ENCODE measurements at regions not wholly inside any gene's neighbourhood (a gene's known extent, or its start where the extent isn't known, plus 50 kb on each side); places are given as distances from the start of the nearest gene placed in this dataset.

- H3K27me3 ChIP-seq, result no peaks in the 10 kb centered on the region
- TF ChIP-seq EP300 (IDR thresholded peaks at IDR 0.05), result no peak
- no peak for TF ChIP-seq CTCF (IDR thresholded peaks at IDR 0.05)
- TF ChIP-seq POLR2AphosphoS5 (IDR thresholded peaks at IDR 0.05), result no peak
- TF ChIP-seq POLR2A (IDR thresholded peaks at IDR 0.05), result no peak
- no peak overlapping the region for H3K4me3 ChIP-seq
- H3K27ac ChIP-seq, result no peak overlapping the region
- no peaks in the 10 kb centered on the region for H3K4me1 ChIP-seq
- intact Hi-C loops (cut with DNase I), result no loop called here
- no peaks in the 10 kb centered on the region for H3K36me3 ChIP-seq
- WGBS, 2 donors, result 57 to 58% methylated on average over 4 of the region's 4 CpGs
- DNase-seq, result no peak
- no peaks in the 10 kb centered on the region for H3K9me3 ChIP-seq
Measured at GRCh38 chr10:84891631-84892030, 563.2 kb downstream of the CCSER2 start.

- no peak for DNase-seq
- H3K4me1 ChIP-seq, result no peaks in the 10 kb centered on the region
- WGBS, 2 donors, result 69 to 70% methylated on average over 3 of the region's 3 CpGs
- no peak overlapping the region for H3K4me3 ChIP-seq
- no peak overlapping the region for H3K27ac ChIP-seq
- TF ChIP-seq POLR2AphosphoS5 (IDR thresholded peaks at IDR 0.05), result no peak
- TF ChIP-seq CTCF (IDR thresholded peaks at IDR 0.05), result no peak
- TF ChIP-seq POLR2A (IDR thresholded peaks at IDR 0.05), result no peak
- no peak for TF ChIP-seq EP300 (IDR thresholded peaks at IDR 0.05)
- intact Hi-C loops (cut with DNase I), result no loop called here
- H3K27me3 ChIP-seq, result no peaks in the 10 kb centered on the region
- no peaks in the 10 kb centered on the region for H3K9me3 ChIP-seq
- H3K36me3 ChIP-seq, result no peaks in the 10 kb centered on the region
Measured at GRCh38 chr10:84895541-84895940, 567.2 kb downstream of the CCSER2 start.

- Histone ChIP-seq H3K9me3 (no peaks in the 10 kb centered on the region), H3K36me3 (no peaks in the 10 kb centered on the region), H3K4me1 (no peaks in the 10 kb centered on the region), H3K27me3 (no peaks in the 10 kb centered on the region), H3K4me3 (no peak overlapping the region), H3K27ac (no peak overlapping the region)
- intact Hi-C loops (cut with DNase I), result no loop called here
- no peak for DNase-seq
- TF ChIP-seq POLR2A (IDR thresholded peaks at IDR 0.05), result no peak
- no peak for TF ChIP-seq CTCF (IDR thresholded peaks at IDR 0.05)
- WGBS, 2 donors, result 86 to 88% methylated on average over 2 of the region's 2 CpGs
Measured at GRCh38 chr10:84896909-84897308, 568.5 kb downstream of the CCSER2 start.

- intact Hi-C loops (cut with DNase I), result no loop called here
- 41 to 70% methylated on average over 1 of the region's 1 CpG for WGBS, 2 donors
- no peak for TF ChIP-seq CTCF (IDR thresholded peaks at IDR 0.05)
- no peak for TF ChIP-seq POLR2AphosphoS5 (IDR thresholded peaks at IDR 0.05)
- no peak for TF ChIP-seq EP300 (IDR thresholded peaks at IDR 0.05)
- no peaks in the 10 kb centered on the region for H3K9me3 ChIP-seq
- H3K27ac ChIP-seq, result no peak overlapping the region
- no peaks in the 10 kb centered on the region for H3K36me3 ChIP-seq
- no peak for DNase-seq
- H3K27me3 ChIP-seq, result no peaks in the 10 kb centered on the region
- H3K4me3 ChIP-seq, result no peak overlapping the region
- H3K4me1 ChIP-seq, result no peaks in the 10 kb centered on the region
Measured at GRCh38 chr10:84899268-84899667, 570.9 kb downstream of the CCSER2 start.

GRCh38 chr10:84900141-84900540 is 571.8 kb downstream of the CCSER2 start:
- 80 to 91% methylated on average over 2 of the region's 2 CpGs for WGBS, 2 donors
- no peaks in the 10 kb centered on the region for H3K4me1 ChIP-seq
- no peak overlapping the region for H3K4me3 ChIP-seq
- H3K27ac ChIP-seq, result no peak overlapping the region
- no peaks in the 10 kb centered on the region for H3K36me3 ChIP-seq
- intact Hi-C loops (cut with DNase I), result no loop called here
- no peak for DNase-seq
- no peak for TF ChIP-seq POLR2A (IDR thresholded peaks at IDR 0.05)
- TF ChIP-seq EP300 (IDR thresholded peaks at IDR 0.05), result no peak
- no peak for TF ChIP-seq CTCF (IDR thresholded peaks at IDR 0.05)
- no peak for TF ChIP-seq POLR2AphosphoS5 (IDR thresholded peaks at IDR 0.05)
- no peaks in the 10 kb centered on the region for H3K27me3 ChIP-seq
- H3K9me3 ChIP-seq, result no peaks in the 10 kb centered on the region
